NB4 (cell line): ENCODE measurements at regions not wholly inside any gene's neighbourhood (a gene's known extent, or its start where the extent isn't known, plus 50 kb on each side); places are given as distances from the start of the nearest gene placed in this dataset.
"Not testable (repeated sequence)": the region's sequence is repeated elsewhere in the genome, so short reads cannot be mapped to it uniquely, and the experiment has no call there.

ENCODE experiments used
- DNase-seq: peaks from one replicate; pipeline ENCODE4 v3.0.0; 2010; ENCODE audit warnings: low read depth
- H3K4me3 ChIP-seq: one replicate; pipeline ENCODE4 v1.5.1; 2011; ENCODE audit warnings: mild to moderate bottlenecking, low read depth, low read length, moderate library complexity
- CTCF ChIP-seq: IDR thresholded peaks from one replicate; pipeline ENCODE4 v1.5.1; 2012; ENCODE audit warnings: low read depth, low read length
- MAX ChIP-seq: IDR thresholded peaks from 2 replicates; pipeline ENCODE4 v1.6.1; 2011; ENCODE audit warnings: low read depth, low read length
- MYC ChIP-seq: IDR thresholded peaks from 2 replicates; pipeline ENCODE4 v1.6.1; 2011; ENCODE audit warnings: low read depth, low read length
- POLR2A ChIP-seq: IDR thresholded peaks from 2 replicates; pipeline ENCODE4 v1.6.1; 2011; ENCODE audit warnings: mild to moderate bottlenecking; ENCODE audit not compliant: insufficient read length; ENCODE audit errors: extremely low read depth

GRCh38 chr3:80750637-80751036 lies 982.8 kb upstream of the ROBO1 start:
- DNase-seq = no peak
- H3K4me3 ChIP-seq = no peak overlapping the region
- TF ChIP-seq MAX (no peak), CTCF (no peak), POLR2A (no peak), MYC (no peak)

- no peak for DNase-seq
- TF ChIP-seq POLR2A = no peak
- no peak for TF ChIP-seq MYC
- TF ChIP-seq MAX = no peak
- no peak for TF ChIP-seq CTCF
These were observed 967.1 kb upstream of the ROBO1 start for GRCh38 chr3:80734920-80735319.

GRCh38 chr3:80734483-80734882 lies 966.7 kb upstream of the ROBO1 start:
- TF ChIP-seq MYC (no peak), MAX (no peak), POLR2A (no peak), CTCF (no peak)
- DNase-seq = no peak

More at GRCh38 chr3:80734920-80735319, 967.1 kb upstream of the ROBO1 start:
- no peak overlapping the region for H3K4me3 ChIP-seq

GRCh38 chr3:80733522-80734176 lies 965.9 kb upstream of the ROBO1 start:
- no peak overlapping the region for H3K4me3 ChIP-seq
- TF ChIP-seq POLR2A = no peak
- TF ChIP-seq MAX = no peak
- TF ChIP-seq MYC = no peak
- no peak for TF ChIP-seq CTCF
- DNase-seq = peak; percentile 44

More at GRCh38 chr3:80734483-80734882, 966.7 kb upstream of the ROBO1 start:
- H3K4me3 ChIP-seq = no peak overlapping the region

GRCh38 chr3:80727561-80727960 lies 959.8 kb upstream of the ROBO1 start:
- not testable (repeated sequence) for DNase-seq

GRCh38 chr3:80709597-80710322 lies 942.0 kb upstream of the ROBO1 start:
- not testable (repeated sequence) for DNase-seq, H3K4me3 ChIP-seq

More at GRCh38 chr3:80727561-80727960, 959.8 kb upstream of the ROBO1 start:
- not testable (repeated sequence) for H3K4me3 ChIP-seq

GRCh38 chr3:80705290-80705689 lies 937.5 kb upstream of the ROBO1 start:
- TF ChIP-seq MAX (no peak), POLR2A (no peak), MYC (no peak), CTCF (no peak)
- no peak overlapping the region for H3K4me3 ChIP-seq
- no peak for DNase-seq
